Glutamatergic neuron (in vitro differentiated cells): ENCODE measurements at regions not wholly inside any gene's neighbourhood (a gene's known extent, or its start where the extent isn't known, plus 50 kb on each side); places are given as distances from the start of the nearest gene placed in this dataset.
"Not testable (repeated sequence)": the region's sequence is repeated elsewhere in the genome, so short reads cannot be mapped to it uniquely, and the experiment has no call there.

Experiments
- DNase-seq: peaks from one replicate; pipeline ENCODE4 v3.0.0; 2022
- H3K27ac Mint-ChIP-seq: one replicate; pipeline ENCODE4 v1.8.0; 2020; ENCODE audit warnings: mild to moderate bottlenecking, mixed read lengths, inconsistent platforms; ENCODE audit not compliant: unreplicated experiment
- H3K27me3 Mint-ChIP-seq: one replicate; pipeline ENCODE4 v1.8.0; 2020; ENCODE audit warnings: mild to moderate bottlenecking, moderate library complexity, mixed read lengths, inconsistent platforms; ENCODE audit not compliant: unreplicated experiment
- H3K36me3 Mint-ChIP-seq: one replicate; pipeline ENCODE4 v1.8.0; 2020; ENCODE audit warnings: mild to moderate bottlenecking, mixed read lengths, inconsistent platforms; ENCODE audit not compliant: unreplicated experiment
- H3K4me1 Mint-ChIP-seq: one replicate; pipeline ENCODE4 v1.8.0; 2020; ENCODE audit warnings: mild to moderate bottlenecking, low read depth, mixed read lengths, inconsistent platforms; ENCODE audit not compliant: unreplicated experiment
- H3K4me3 Mint-ChIP-seq: one replicate; pipeline ENCODE4 v1.8.0; 2020; ENCODE audit warnings: mild to moderate bottlenecking, mixed read lengths, inconsistent platforms; ENCODE audit not compliant: unreplicated experiment
- H3K9me3 Mint-ChIP-seq: one replicate; pipeline ENCODE4 v1.8.0; 2020; ENCODE audit warnings: mild to moderate bottlenecking, moderate library complexity, mixed read lengths, inconsistent platforms; ENCODE audit not compliant: unreplicated experiment
- TF ChIP-seq, protein P1 (sequence below): fragments of 200-600 bp; sonication (generic); IDR thresholded peaks from one replicate; pipeline ENCODE4 v1.5.0; 2021; ENCODE audit not compliant: partially characterized antibody, unreplicated experiment

DNA sequence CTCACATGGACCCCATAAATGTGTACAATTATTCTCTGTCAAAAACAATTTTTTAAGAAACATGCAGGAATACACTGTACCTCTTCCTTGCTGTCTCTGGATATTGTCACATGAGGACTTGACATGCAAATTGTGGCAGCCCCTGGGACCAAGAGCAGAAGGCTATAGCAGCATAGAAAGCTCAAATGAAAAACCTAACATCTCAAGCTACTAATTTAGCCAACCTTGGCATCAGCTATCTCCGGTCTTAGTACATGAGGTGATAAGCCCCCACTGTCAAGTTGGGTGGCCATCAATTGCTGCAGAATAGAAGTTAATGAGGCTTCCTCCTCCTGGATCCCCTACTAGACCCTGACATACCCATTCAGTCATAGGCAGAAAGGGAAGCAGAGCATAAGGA is 101.0 kb upstream of the CLEC6A start:
- not testable (repeated sequence) for H3K27ac Mint-ChIP-seq, H3K4me3 Mint-ChIP-seq, H3K36me3 Mint-ChIP-seq, H3K4me1 Mint-ChIP-seq, H3K27me3 Mint-ChIP-seq, DNase-seq, H3K9me3 Mint-ChIP-seq

DNA sequence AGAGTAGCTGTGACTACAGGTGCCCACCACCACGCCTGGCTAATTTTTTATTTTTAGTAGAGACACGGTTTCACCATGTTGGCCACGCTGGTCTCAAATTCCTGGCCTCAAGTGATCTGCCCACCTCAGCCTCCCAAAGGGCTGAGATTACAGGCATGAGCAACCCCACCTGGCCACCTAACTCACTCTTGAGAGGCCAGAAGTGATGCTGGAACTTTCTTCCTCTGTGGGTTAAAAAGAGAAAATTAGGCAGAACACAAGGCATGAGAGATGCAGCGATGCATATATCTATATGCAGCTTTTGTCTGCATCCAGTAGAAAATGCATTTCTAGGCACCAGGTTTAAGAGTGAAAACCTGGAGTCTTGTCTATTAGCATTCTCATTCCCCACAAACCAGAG is 100.2 kb upstream of the CLEC6A start:
- not testable (repeated sequence) for H3K27ac Mint-ChIP-seq, H3K4me3 Mint-ChIP-seq, H3K27me3 Mint-ChIP-seq, H3K4me1 Mint-ChIP-seq, H3K9me3 Mint-ChIP-seq, H3K36me3 Mint-ChIP-seq, DNase-seq

DNA sequence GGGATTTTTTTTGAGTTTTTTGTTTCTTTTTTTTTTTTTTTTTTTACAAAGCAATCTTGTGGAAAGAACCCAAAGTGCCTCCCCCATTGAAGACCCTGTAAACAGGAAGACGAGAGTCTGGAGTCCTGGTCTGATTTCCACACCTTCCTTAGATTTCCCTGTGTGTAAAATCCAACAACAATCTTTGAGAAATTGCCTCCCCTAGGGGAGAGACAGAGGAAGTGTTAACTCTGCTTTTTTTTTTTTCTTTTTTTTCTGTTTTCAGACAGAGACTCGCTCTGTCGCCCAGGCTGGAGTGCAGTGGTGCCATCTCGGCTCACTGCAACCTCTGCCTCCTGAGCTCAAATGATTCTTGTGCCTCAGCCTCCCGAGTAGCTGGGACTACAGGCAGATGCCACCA is 82.0 kb upstream of the CLEC6A start:
- not testable (repeated sequence) for H3K27me3 Mint-ChIP-seq, H3K36me3 Mint-ChIP-seq, H3K9me3 Mint-ChIP-seq, H3K27ac Mint-ChIP-seq, H3K4me1 Mint-ChIP-seq, DNase-seq, H3K4me3 Mint-ChIP-seq
- TF ChIP-seq, protein P1, sequence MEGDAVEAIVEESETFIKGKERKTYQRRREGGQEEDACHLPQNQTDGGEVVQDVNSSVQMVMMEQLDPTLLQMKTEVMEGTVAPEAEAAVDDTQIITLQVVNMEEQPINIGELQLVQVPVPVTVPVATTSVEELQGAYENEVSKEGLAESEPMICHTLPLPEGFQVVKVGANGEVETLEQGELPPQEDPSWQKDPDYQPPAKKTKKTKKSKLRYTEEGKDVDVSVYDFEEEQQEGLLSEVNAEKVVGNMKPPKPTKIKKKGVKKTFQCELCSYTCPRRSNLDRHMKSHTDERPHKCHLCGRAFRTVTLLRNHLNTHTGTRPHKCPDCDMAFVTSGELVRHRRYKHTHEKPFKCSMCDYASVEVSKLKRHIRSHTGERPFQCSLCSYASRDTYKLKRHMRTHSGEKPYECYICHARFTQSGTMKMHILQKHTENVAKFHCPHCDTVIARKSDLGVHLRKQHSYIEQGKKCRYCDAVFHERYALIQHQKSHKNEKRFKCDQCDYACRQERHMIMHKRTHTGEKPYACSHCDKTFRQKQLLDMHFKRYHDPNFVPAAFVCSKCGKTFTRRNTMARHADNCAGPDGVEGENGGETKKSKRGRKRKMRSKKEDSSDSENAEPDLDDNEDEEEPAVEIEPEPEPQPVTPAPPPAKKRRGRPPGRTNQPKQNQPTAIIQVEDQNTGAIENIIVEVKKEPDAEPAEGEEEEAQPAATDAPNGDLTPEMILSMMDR = peak; percentile 39

DNA sequence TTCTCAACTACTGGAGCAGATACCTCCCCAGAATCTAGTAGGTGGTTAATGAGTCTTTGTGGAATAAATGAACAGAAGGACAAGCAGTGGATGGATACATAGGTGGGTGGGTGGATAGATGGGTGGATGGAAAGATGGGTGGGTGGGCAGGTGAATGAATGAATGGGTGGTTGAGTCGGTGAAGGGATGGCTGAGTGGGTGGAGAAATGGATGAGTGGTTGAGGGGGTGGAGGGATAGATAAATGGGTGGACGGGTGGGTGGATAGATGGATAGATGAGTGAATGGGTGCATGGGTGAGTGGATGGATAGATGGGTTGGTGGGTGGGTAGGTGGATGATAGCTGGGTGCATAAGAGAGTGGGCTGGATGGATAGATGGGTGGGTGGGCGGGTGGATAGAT is 80.6 kb upstream of the CLEC6A start:
- not testable (repeated sequence) for DNase-seq, H3K27ac Mint-ChIP-seq, H3K4me1 Mint-ChIP-seq, H3K9me3 Mint-ChIP-seq, H3K27me3 Mint-ChIP-seq, H3K4me3 Mint-ChIP-seq, H3K36me3 Mint-ChIP-seq

DNA sequence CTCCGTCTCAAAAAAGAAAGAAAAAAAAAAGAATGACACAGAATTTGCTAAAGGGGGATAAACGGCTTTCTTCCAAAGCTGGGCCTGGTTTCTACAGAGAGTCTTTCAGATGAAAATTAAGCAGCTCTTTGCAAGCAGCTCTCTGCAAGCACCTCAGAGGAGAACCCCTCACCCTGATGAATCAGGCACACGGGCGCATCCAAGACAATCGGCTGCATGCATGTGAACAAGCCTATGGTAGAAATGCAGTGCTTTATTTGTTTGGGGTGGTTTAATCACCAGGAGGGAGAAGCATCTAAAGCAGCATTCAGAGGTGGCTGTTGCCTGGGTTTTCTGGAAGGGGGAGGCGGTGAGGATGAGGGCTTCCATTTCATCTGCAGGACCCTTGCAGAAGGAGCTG is 78.0 kb upstream of the CLEC6A start:
- not testable (repeated sequence) for H3K36me3 Mint-ChIP-seq, H3K4me1 Mint-ChIP-seq, H3K9me3 Mint-ChIP-seq, DNase-seq, H3K27me3 Mint-ChIP-seq, H3K4me3 Mint-ChIP-seq, H3K27ac Mint-ChIP-seq

DNA sequence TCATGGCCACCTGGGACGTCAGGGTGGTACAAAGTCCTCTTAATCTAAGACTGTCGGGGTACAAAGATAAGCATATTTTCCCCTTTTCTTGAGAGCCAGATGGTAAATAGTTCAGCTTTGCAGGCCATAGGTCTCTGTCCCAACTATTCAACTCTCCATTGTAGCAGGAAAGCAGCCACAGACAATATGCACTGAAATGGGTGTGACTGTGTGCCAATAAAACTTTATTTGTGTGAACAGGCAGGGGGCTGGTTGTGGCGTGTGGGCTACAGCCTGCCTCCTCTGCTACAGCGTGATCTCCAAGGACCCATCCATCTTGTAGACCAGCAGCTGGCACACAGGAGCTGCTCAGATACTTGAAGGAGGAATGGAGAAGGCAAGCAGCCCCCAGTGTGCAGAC is 73.2 kb upstream of the CLEC6A start:
- not testable (repeated sequence) for H3K9me3 Mint-ChIP-seq, H3K27ac Mint-ChIP-seq, H3K27me3 Mint-ChIP-seq, H3K4me3 Mint-ChIP-seq, H3K4me1 Mint-ChIP-seq, H3K36me3 Mint-ChIP-seq, DNase-seq

DNA sequence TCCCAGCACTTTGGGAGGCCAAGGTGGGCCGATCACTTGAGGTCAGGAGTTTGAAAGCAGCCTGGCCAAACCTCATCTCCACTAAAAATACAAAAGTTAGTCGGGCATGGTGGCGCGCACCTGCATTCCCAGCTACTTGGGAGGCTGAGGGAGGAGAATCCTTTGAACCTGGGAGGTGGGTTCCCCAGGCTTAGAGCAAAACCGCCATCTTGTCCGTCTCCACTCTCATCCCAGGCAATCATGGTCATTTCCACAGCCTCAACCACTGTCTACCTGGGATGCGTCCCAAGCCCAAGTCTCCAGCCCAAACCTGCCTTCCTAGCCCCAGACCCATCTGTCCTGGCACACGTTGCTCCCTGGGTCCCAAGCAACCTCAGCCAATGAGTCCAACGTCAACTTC is 71.1 kb upstream of the CLEC6A start:
- not testable (repeated sequence) for H3K27me3 Mint-ChIP-seq, H3K27ac Mint-ChIP-seq, DNase-seq, H3K9me3 Mint-ChIP-seq, H3K4me1 Mint-ChIP-seq, H3K4me3 Mint-ChIP-seq, H3K36me3 Mint-ChIP-seq

DNA sequence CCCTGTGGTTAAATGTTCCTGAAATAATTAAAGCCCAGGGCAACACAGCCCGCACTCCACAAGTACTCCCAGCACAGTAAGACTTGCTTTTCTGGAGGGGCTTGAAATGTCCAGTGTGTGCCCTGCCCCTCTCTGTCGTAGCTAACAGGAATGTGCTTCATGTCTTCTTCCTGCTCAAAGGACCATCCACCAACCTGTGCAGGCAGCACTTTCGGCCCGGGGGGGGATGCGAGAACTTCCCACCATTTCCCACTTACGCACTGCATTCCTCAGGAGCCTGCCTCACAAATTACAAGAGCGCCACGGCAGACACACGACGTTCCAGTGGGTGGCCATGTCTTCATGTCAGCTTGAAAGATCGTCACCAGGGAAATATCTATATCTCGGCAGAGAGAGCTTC is 70.3 kb upstream of the CLEC6A start:
- not testable (repeated sequence) for H3K9me3 Mint-ChIP-seq, DNase-seq, H3K4me3 Mint-ChIP-seq, H3K27me3 Mint-ChIP-seq, H3K27ac Mint-ChIP-seq, H3K36me3 Mint-ChIP-seq, H3K4me1 Mint-ChIP-seq

DNA sequence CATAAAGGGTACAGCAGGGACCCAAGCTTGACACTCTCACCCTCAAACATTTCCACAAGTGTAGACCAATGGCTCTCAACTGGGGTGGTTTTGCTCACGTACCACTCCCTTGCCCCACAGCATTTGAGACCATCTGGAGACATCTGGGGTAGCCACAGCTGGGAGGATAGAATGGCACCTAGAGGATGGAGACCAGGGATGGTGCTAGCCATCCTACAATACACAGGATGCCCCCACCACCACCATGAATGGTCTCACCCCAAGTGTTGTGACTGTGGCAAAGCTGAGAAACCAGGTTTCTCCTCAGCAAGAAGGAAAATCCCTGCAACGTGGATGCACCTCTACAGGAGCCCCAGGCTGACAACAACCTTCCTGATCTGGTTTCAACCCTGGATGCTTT is 69.1 kb upstream of the CLEC6A start:
- H3K9me3 Mint-ChIP-seq, DNase-seq, H3K4me3 Mint-ChIP-seq: not testable (repeated sequence)

DNA sequence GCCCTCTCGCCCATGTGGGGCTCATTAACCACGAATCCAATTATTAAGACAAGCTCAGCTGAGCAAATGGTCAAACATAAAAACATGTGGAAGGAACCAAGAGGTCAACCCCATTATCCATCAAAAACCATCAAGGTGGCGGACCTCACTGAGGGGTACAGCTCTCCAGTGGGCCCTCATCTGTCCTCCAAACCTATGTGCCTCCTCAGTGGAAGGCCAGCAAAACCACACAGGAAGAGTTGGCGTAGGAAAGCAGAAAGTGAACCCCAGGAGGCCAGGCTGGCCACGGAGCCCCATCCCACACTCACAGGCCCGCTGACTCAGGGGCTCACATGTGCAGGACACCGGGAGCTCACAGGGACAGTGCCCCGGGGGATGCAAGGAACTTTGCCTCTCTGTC is 66.5 kb upstream of the CLEC6A start:
- H3K4me3 Mint-ChIP-seq = peak overlapping the region; percentile 30
- not testable (repeated sequence) for H3K4me1 Mint-ChIP-seq, DNase-seq, H3K27ac Mint-ChIP-seq, H3K9me3 Mint-ChIP-seq, H3K27me3 Mint-ChIP-seq, H3K36me3 Mint-ChIP-seq

More for the DNA sequence above, 69.1 kb upstream of the CLEC6A start:
- not testable (repeated sequence) for H3K27me3 Mint-ChIP-seq, H3K4me1 Mint-ChIP-seq, H3K27ac Mint-ChIP-seq, H3K36me3 Mint-ChIP-seq
